ENCODE measurements at regions not wholly inside any gene's neighbourhood (a gene's known extent, or its start where the extent isn't known, plus 50 kb on each side); places are given as distances from the start of the nearest gene placed in this dataset.

DNA sequence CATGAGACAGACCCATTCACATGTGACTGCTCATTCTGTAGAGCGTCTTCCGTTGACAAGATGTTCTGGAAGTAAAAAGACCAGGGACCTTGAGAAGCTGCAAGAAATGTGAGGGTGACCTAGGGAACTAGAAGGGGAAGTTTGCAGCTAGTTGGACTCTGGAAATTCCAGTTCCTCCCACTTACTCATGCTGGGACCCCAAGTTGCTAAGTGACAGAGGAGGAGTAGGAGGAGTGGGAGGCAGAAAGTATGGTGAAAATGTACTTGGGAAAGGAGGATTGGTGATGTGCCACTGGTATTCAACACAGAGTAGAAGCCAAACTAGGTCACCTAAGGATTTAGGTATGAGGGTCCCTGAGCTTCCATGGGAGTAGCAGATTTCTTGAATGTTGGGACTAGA, 132.4 kb downstream of the KCNA5 start:
- no peak for TF ChIP-seq CTCF (IDR thresholded peaks at IDR 0.05; ENCODE audit: partially characterized antibody, unreplicated experiment)

DNA sequence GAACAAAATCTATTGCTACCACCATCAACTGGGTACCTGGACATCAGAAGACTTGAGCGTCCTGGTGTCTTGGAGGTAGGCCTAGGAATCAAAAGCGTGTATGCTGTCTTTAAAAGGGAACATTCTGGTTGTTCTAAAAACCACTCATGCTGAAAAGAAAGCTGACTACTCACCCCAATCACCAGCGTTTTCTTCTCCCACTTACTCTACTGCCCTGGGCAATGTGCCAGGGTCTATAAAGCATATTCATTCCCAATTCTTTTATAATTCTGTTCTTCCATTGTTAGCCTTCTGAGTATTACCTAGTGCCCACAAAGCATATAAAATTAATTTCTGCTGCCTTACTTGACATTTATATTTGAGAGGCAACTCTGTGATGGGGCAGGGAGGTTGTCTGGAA, 133.4 kb downstream of the KCNA5 start:
- H3K27me3 Mint-ChIP-seq (ENCODE audit: unreplicated experiment): no peaks in the 10 kb centered on the region

More for the DNA sequence above, 132.4 kb downstream of the KCNA5 start:
- Mint-ChIP-seq H3K27ac (ENCODE audit: unreplicated experiment) (no peak overlapping the region), H3K27me3 (ENCODE audit: unreplicated experiment) (no peaks in the 10 kb centered on the region), H3K9me3 (ENCODE audit: unreplicated experiment) (peaks cover 2% of the 10 kb centered on the region), H3K4me3 (ENCODE audit: unreplicated experiment) (no peak overlapping the region), H3K4me1 (ENCODE audit: low read depth, unreplicated experiment) (peaks cover 3% of the 10 kb centered on the region), H3K36me3 (ENCODE audit: unreplicated experiment) (no peaks in the 10 kb centered on the region)
- no peak for DNase-seq

DNA sequence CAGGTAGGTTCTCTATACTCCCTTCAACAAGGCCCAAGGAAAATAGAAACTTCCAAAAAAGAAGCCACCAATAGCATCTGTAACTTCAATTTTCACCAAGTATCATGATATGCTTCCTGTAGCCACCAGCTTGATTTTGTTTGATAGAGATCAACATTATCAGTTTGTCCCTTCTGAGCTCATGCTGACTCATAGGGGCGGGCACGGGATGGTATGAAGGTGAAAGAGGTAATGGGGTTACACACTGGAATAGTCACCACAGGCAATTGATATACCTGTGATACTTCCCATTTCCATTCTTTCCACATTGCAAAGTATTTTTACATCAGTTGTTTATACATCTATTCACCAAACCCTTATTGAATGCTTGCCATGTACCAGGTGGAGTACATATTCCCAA, 134.1 kb downstream of the KCNA5 start:
- no peak for TF ChIP-seq CTCF (IDR thresholded peaks at IDR 0.05; ENCODE audit: partially characterized antibody, unreplicated experiment)
- H3K9me3 Mint-ChIP-seq (ENCODE audit: unreplicated experiment): peaks cover 2% of the 10 kb centered on the region
- H3K27ac Mint-ChIP-seq (ENCODE audit: unreplicated experiment): no peak overlapping the region
- peaks cover 4% of the 10 kb centered on the region for H3K36me3 Mint-ChIP-seq (ENCODE audit: unreplicated experiment)
- no peaks in the 10 kb centered on the region for H3K4me1 Mint-ChIP-seq (ENCODE audit: low read depth, unreplicated experiment)
- no peak for DNase-seq
- no peaks in the 10 kb centered on the region for H3K27me3 Mint-ChIP-seq (ENCODE audit: unreplicated experiment)
- H3K4me3 Mint-ChIP-seq (ENCODE audit: unreplicated experiment): no peak overlapping the region

More for the DNA sequence above, 133.4 kb downstream of the KCNA5 start:
- H3K4me3 Mint-ChIP-seq (ENCODE audit: unreplicated experiment): no peak overlapping the region
- no peak overlapping the region for H3K27ac Mint-ChIP-seq (ENCODE audit: unreplicated experiment)
- no peak for DNase-seq
- no peak for TF ChIP-seq CTCF (IDR thresholded peaks at IDR 0.05; ENCODE audit: partially characterized antibody, unreplicated experiment)
- H3K4me1 Mint-ChIP-seq (ENCODE audit: low read depth, unreplicated experiment): peaks cover 3% of the 10 kb centered on the region
- peaks cover 2% of the 10 kb centered on the region for H3K9me3 Mint-ChIP-seq (ENCODE audit: unreplicated experiment)
- no peaks in the 10 kb centered on the region for H3K36me3 Mint-ChIP-seq (ENCODE audit: unreplicated experiment)

DNA sequence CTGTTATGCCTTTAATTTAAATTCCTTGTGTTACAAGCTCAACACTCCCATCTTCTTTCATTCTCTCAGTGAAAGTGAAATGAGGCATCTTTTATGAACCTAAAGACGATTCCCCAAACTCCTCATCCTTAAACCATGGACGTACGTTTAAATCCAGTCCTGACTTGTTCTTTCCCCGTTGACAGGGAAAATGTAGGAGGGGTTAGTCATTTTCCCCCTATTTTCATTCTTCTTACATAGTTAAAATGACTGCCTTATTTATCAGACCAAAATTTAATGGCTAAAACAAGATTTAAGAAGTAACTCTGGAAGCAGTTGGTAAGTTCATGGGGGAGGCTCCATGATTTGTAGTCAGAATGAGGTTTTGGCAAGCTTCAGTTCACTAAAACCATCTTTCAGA, 134.9 kb downstream of the KCNA5 start:
- Mint-ChIP-seq H3K4me1 (ENCODE audit: low read depth, unreplicated experiment) (no peaks in the 10 kb centered on the region), H3K4me3 (ENCODE audit: unreplicated experiment) (no peak overlapping the region), H3K27me3 (ENCODE audit: unreplicated experiment) (no peaks in the 10 kb centered on the region), H3K27ac (ENCODE audit: unreplicated experiment) (no peak overlapping the region), H3K9me3 (ENCODE audit: unreplicated experiment) (no peaks in the 10 kb centered on the region), H3K36me3 (ENCODE audit: unreplicated experiment) (peaks cover 4% of the 10 kb centered on the region)
- TF ChIP-seq CTCF (IDR thresholded peaks at IDR 0.05; ENCODE audit: partially characterized antibody, unreplicated experiment): no peak
- DNase-seq: no peak

DNA sequence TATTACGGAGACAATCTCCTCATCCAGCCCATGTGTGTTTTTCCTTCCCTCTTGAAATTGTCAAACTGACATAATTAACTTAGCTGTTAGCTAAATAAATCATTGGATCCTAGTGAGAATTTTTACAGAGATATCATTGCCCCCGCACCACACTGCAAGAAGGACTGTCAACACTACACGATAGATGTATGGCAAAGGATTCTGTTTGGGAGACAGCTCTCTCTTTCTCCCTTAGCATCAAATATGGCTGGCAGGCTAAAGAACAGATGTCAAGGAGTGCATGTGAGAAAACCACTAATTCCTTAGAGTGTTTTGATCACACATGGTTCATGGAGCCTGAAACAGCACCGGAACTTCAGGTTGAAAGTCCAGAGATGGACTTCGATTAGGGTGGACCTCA, 136.8 kb downstream of the KCNA5 start:
- TF ChIP-seq CTCF (IDR thresholded peaks at IDR 0.05; ENCODE audit: partially characterized antibody, unreplicated experiment): no peak
- no peaks in the 10 kb centered on the region for H3K9me3 Mint-ChIP-seq (ENCODE audit: unreplicated experiment)
- no peak overlapping the region for H3K27ac Mint-ChIP-seq (ENCODE audit: unreplicated experiment)
- H3K36me3 Mint-ChIP-seq (ENCODE audit: unreplicated experiment): peaks cover 4% of the 10 kb centered on the region
- H3K27me3 Mint-ChIP-seq (ENCODE audit: unreplicated experiment): no peaks in the 10 kb centered on the region
- no peak for DNase-seq
- no peak overlapping the region for H3K4me3 Mint-ChIP-seq (ENCODE audit: unreplicated experiment)
- no peaks in the 10 kb centered on the region for H3K4me1 Mint-ChIP-seq (ENCODE audit: low read depth, unreplicated experiment)

Measured in glutamatergic neuron (in vitro differentiated cells).